ENCODE measurements at regions not wholly inside any gene's neighbourhood (a gene's known extent, or its start where the extent isn't known, plus 50 kb on each side); places are given as distances from the start of the nearest gene placed in this dataset.

DNA sequence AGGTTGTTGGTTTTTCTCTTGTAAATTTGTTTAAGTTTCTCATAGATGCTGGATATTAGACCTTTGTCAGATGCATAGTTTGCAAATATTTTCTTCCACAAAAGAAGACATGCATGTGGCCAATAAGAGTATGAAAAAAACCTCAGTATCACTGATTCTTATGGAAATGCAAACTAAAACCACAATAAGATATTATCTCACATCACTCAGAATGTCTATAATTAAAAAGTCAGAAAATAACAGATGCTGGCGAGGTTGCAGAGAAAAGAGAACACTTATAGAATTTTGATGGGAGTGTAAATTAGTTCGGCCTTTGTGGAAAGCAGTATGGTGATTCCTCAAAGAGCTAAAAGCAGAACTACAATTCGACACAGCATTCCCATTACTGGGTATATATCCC is 1355.6 kb downstream of the FAM133A start:
- ChIA-PET CTCF (ENCODE audit: unreplicated experiment) (no interaction called here), POLR2A (no interaction called here)
- BruUV-seq (replicated peaks), result no TSS peak
- Histone ChIP-seq H2AFZ (ENCODE audit: low read length) (no peak overlapping the region), H3K9me3 (ENCODE audit: low read length) (no peaks in the 10 kb centered on the region), H3K36me3 (ENCODE audit: insufficient read depth, low read length) (no peaks in the 10 kb centered on the region), H3K4me3 (ENCODE audit: low read depth, low read length, poor library complexity, severe bottlenecking) (no peak overlapping the region), H3K9me2 (ENCODE audit: insufficient read depth, low read length) (no peaks in the 10 kb centered on the region), H4K20me1 (ENCODE audit: insufficient read depth, low read length) (no peaks in the 10 kb centered on the region), H3K4me1 (ENCODE audit: insufficient read depth, low read length, poor library complexity, severe bottlenecking) (no peaks in the 10 kb centered on the region), H3K4me2 (ENCODE audit: low read length) (no peak overlapping the region), H3K79me2 (ENCODE audit: insufficient read depth, low read depth, low read length) (no peaks in the 10 kb centered on the region), H3K27ac (ENCODE audit: low read depth, low read length, poor library complexity, severe bottlenecking) (no peak overlapping the region)
- no peak for TF ChIP-seq EZH2phosphoT487 (IDR thresholded peaks at IDR 0.05; ENCODE audit: borderline replicate concordance, low read depth, low read length)
- TF ChIP-seq, protein P1, sequence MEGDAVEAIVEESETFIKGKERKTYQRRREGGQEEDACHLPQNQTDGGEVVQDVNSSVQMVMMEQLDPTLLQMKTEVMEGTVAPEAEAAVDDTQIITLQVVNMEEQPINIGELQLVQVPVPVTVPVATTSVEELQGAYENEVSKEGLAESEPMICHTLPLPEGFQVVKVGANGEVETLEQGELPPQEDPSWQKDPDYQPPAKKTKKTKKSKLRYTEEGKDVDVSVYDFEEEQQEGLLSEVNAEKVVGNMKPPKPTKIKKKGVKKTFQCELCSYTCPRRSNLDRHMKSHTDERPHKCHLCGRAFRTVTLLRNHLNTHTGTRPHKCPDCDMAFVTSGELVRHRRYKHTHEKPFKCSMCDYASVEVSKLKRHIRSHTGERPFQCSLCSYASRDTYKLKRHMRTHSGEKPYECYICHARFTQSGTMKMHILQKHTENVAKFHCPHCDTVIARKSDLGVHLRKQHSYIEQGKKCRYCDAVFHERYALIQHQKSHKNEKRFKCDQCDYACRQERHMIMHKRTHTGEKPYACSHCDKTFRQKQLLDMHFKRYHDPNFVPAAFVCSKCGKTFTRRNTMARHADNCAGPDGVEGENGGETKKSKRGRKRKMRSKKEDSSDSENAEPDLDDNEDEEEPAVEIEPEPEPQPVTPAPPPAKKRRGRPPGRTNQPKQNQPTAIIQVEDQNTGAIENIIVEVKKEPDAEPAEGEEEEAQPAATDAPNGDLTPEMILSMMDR (conservative IDR thresholded peaks at IDR 0.05; ENCODE audit: low read length), result no peak
- no peak for DNase-seq (ENCODE audit: low spot score)
- intact Hi-C loops (cut with micrococcal nuclease; ENCODE audit: unreplicated experiment), result no loop called here

DNA sequence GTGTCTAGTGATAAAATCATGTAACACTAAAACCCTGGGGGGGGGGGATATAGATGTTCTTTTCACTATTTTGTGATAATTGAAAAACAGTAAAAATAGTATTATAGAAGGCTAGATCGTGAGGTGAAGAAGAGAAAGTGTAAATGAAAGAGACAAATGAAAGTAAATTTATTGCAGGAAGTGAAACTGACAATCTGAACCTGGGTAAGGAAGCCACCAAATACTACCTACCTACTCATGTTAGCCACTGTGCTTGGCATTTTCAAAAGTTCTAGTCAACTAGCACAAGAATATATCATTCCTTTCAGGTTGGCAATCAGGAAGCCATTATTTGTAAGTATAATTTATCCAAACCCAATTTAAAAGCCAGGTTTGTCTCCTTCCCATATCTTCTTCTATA is 1366.1 kb downstream of the FAM133A start:
- TF ChIP-seq EZH2phosphoT487 (IDR thresholded peaks at IDR 0.05; ENCODE audit: borderline replicate concordance, low read depth, low read length), result no peak
- TF ChIP-seq, protein P1 (conservative IDR thresholded peaks at IDR 0.05; ENCODE audit: low read length), result no peak
- no peaks in the 10 kb centered on the region for H3K36me3 ChIP-seq (ENCODE audit: insufficient read depth, low read length)
- BruUV-seq (replicated peaks), result no TSS peak
- H3K9me3 ChIP-seq (ENCODE audit: low read length), result no peaks in the 10 kb centered on the region
- DNase-seq (ENCODE audit: low spot score), result no peak
- H3K9me2 ChIP-seq (ENCODE audit: insufficient read depth, low read length), result no peaks in the 10 kb centered on the region
- H3K4me2 ChIP-seq (ENCODE audit: low read length), result no peak overlapping the region
- ChIA-PET POLR2A (interaction anchor here (1.1 kb wide), 1 partner anchor 31 kb away, joined by 4 read pairs; no protein-coding TSS in a partner anchor), CTCF (ENCODE audit: unreplicated experiment) (no interaction called here)
- H2AFZ ChIP-seq (ENCODE audit: low read length), result no peak overlapping the region
- no peak overlapping the region for H3K27ac ChIP-seq (ENCODE audit: low read depth, low read length, poor library complexity, severe bottlenecking)
- H3K4me1 ChIP-seq (ENCODE audit: insufficient read depth, low read length, poor library complexity, severe bottlenecking), result no peaks in the 10 kb centered on the region
- H4K20me1 ChIP-seq (ENCODE audit: insufficient read depth, low read length), result no peaks in the 10 kb centered on the region
- H3K4me3 ChIP-seq (ENCODE audit: low read depth, low read length, poor library complexity, severe bottlenecking), result no peak overlapping the region
- intact Hi-C loops (cut with micrococcal nuclease; ENCODE audit: unreplicated experiment), result no loop called here
- no peaks in the 10 kb centered on the region for H3K79me2 ChIP-seq (ENCODE audit: insufficient read depth, low read depth, low read length)

DNA sequence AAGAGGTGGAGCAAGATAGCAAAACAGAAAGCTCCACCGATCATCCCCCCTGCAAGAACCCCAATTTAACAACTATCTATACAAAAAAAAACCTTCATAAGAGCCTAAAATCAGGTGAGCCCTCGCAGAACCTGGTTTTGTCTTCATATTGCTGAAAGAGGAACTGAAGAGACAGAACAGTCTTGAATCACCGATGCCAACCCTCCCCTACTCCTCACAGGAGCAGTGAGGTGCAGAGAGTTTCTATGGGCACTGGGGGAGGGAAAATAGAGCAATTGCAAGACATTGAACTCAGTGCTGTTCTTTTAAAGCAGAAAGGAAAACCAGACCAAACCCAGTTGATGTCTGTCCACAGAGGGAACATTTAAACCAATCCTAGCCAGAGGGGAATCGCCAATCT is 1370.3 kb downstream of the FAM133A start:
- Histone ChIP-seq H3K4me1 (ENCODE audit: insufficient read depth, low read length, poor library complexity, severe bottlenecking) (no peaks in the 10 kb centered on the region), H3K9me3 (ENCODE audit: low read length) (no peaks in the 10 kb centered on the region), H3K9me2 (ENCODE audit: insufficient read depth, low read length) (no peaks in the 10 kb centered on the region), H4K20me1 (ENCODE audit: insufficient read depth, low read length) (no peaks in the 10 kb centered on the region), H3K4me3 (ENCODE audit: low read depth, low read length, poor library complexity, severe bottlenecking) (no peak overlapping the region), H3K36me3 (ENCODE audit: insufficient read depth, low read length) (no peaks in the 10 kb centered on the region), H2AFZ (ENCODE audit: low read length) (no peak overlapping the region), H3K27ac (ENCODE audit: low read depth, low read length, poor library complexity, severe bottlenecking) (no peak overlapping the region), H3K79me2 (ENCODE audit: insufficient read depth, low read depth, low read length) (no peaks in the 10 kb centered on the region), H3K4me2 (ENCODE audit: low read length) (no peak overlapping the region)
- ChIA-PET POLR2A (interaction anchor here (0.7 kb wide), 1 partner anchor 37 kb away, joined by 3 read pairs; no protein-coding TSS in a partner anchor), CTCF (ENCODE audit: unreplicated experiment) (no interaction called here)
- TF ChIP-seq, protein P1 (conservative IDR thresholded peaks at IDR 0.05; ENCODE audit: low read length), result no peak
- TF ChIP-seq EZH2phosphoT487 (IDR thresholded peaks at IDR 0.05; ENCODE audit: borderline replicate concordance, low read depth, low read length), result no peak
- intact Hi-C loops (cut with micrococcal nuclease; ENCODE audit: unreplicated experiment), result no loop called here
- no TSS peak for BruUV-seq (replicated peaks)
- DNase-seq (ENCODE audit: low spot score), result no peak

Measured in OCI-LY7 (cell line).